ENCODE measurements at regions not wholly inside any gene's neighbourhood (a gene's known extent, or its start where the extent isn't known, plus 50 kb on each side); places are given as distances from the start of the nearest gene placed in this dataset.

- no peaks in the 10 kb centered on the region for H3K27me3 Mint-ChIP-seq (ENCODE audit: low read depth)
- no peak overlapping the region for H3K4me3 Mint-ChIP-seq
- TF ChIP-seq CTCF (IDR thresholded peaks at IDR 0.05; ENCODE audit: unreplicated experiment in 3 of 3) = no peak
- no peaks in the 10 kb centered on the region for H3K9me3 Mint-ChIP-seq
- no peak overlapping the region for H3K27ac Mint-ChIP-seq
- H3K4me1 Mint-ChIP-seq = no peaks in the 10 kb centered on the region
- H3K36me3 Mint-ChIP-seq (ENCODE audit: low read depth) = no peaks in the 10 kb centered on the region
Observed at GRCh38 chr5:85784746-85785145, 833.0 kb upstream of the COX7C start.

GRCh38 chr5:85813146-85813545, 804.6 kb upstream of the COX7C start:
- Mint-ChIP-seq H3K4me3 (no peak overlapping the region), H3K27me3 (ENCODE audit: low read depth) (no peaks in the 10 kb centered on the region), H3K36me3 (ENCODE audit: low read depth) (no peaks in the 10 kb centered on the region), H3K27ac (no peak overlapping the region), H3K4me1 (no peaks in the 10 kb centered on the region), H3K9me3 (peaks cover 2% of the 10 kb centered on the region)
- TF ChIP-seq CTCF (IDR thresholded peaks at IDR 0.05; ENCODE audit: unreplicated experiment in 3 of 3) = no peak

GRCh38 chr5:85814596-85814995, 803.1 kb upstream of the COX7C start:
- peaks cover 2% of the 10 kb centered on the region for H3K9me3 Mint-ChIP-seq
- peak overlapping the region in 2 of 3 experiments; percentile 36 to 92 for H3K27ac Mint-ChIP-seq
- no peak overlapping the region for H3K4me3 Mint-ChIP-seq
- H3K4me1 Mint-ChIP-seq = no peaks in the 10 kb centered on the region
- TF ChIP-seq CTCF (IDR thresholded peaks at IDR 0.05; ENCODE audit: unreplicated experiment in 3 of 3) = no peak
- H3K36me3 Mint-ChIP-seq (ENCODE audit: low read depth) = no peaks in the 10 kb centered on the region
- H3K27me3 Mint-ChIP-seq (ENCODE audit: low read depth) = no peaks in the 10 kb centered on the region

GRCh38 chr5:85823462-85824426, 794.0 kb upstream of the COX7C start:
- no peak overlapping the region for H3K4me3 Mint-ChIP-seq
- no peaks in the 10 kb centered on the region for H3K36me3 Mint-ChIP-seq (ENCODE audit: low read depth)
- H3K9me3 Mint-ChIP-seq = no peaks in the 10 kb centered on the region
- no peak for TF ChIP-seq CTCF (IDR thresholded peaks at IDR 0.05; ENCODE audit: unreplicated experiment in 3 of 3)
- no peaks in the 10 kb centered on the region for H3K27me3 Mint-ChIP-seq (ENCODE audit: low read depth)
- peaks cover 6% of the 10 kb centered on the region for H3K4me1 Mint-ChIP-seq
- H3K27ac Mint-ChIP-seq = no peak overlapping the region

- Mint-ChIP-seq H3K4me1 (no peaks in the 10 kb centered on the region), H3K9me3 (no peaks in the 10 kb centered on the region), H3K4me3 (no peak overlapping the region), H3K36me3 (ENCODE audit: low read depth) (no peaks in the 10 kb centered on the region), H3K27ac (no peak overlapping the region), H3K27me3 (ENCODE audit: low read depth) (no peaks in the 10 kb centered on the region)
- no peak for TF ChIP-seq CTCF (IDR thresholded peaks at IDR 0.05; ENCODE audit: unreplicated experiment in 3 of 3)
Observed at GRCh38 chr5:85838781-85839180, 779.0 kb upstream of the COX7C start.

- no peak for TF ChIP-seq CTCF (IDR thresholded peaks at IDR 0.05; ENCODE audit: unreplicated experiment in 3 of 3)
- no peaks in the 10 kb centered on the region for H3K36me3 Mint-ChIP-seq (ENCODE audit: low read depth)
- H3K4me1 Mint-ChIP-seq = no peaks in the 10 kb centered on the region
- H3K27me3 Mint-ChIP-seq (ENCODE audit: low read depth) = no peaks in the 10 kb centered on the region
- H3K9me3 Mint-ChIP-seq = peaks cover 4% of the 10 kb centered on the region
- no peak overlapping the region for H3K4me3 Mint-ChIP-seq
- H3K27ac Mint-ChIP-seq = no peak overlapping the region
Observed at GRCh38 chr5:85841653-85842052, 776.1 kb upstream of the COX7C start.
